ENCODE measurements at regions not wholly inside any gene's neighbourhood (a gene's known extent, or its start where the extent isn't known, plus 50 kb on each side); places are given as distances from the start of the nearest gene placed in this dataset.

- TF ChIP-seq GATA2 (IDR thresholded peaks at IDR 0.05; ENCODE audit: low read depth, low read length) = no peak
- no peak for TF ChIP-seq GATA3 (IDR thresholded peaks at IDR 0.05; ENCODE audit: low read depth, low read length)
These were observed 247.1 kb downstream of the SYK start for GRCh38 chr9:91048749-91049148.

All from SH-SY5Y (cell line).